Uterus (tissue), 2 donors: ENCODE measurements at regions not wholly inside any gene's neighbourhood (a gene's known extent, or its start where the extent isn't known, plus 50 kb on each side); places are given as distances from the start of the nearest gene placed in this dataset.

Source experiments
- POLR2A ChIP-seq, 2 donors: fragments of 450-650 bp; IDR thresholded peaks; one replicate each; pipeline ENCODE4 v1.6.1; 2016; ENCODE audit warnings: antibody characterized with exemption in 2 of 2, mild to moderate bottlenecking in 1 of 2, moderate library complexity in 1 of 2
- TF ChIP-seq, protein P1 (sequence below), 4 experiments: fragments of 200-600 bp in 2 of 4; fragments of 450-650 bp in 2 of 4; sonication (generic) in 2 of 4; IDR thresholded peaks; one replicate each; pipeline ENCODE4 v1.5.1; 2016 to 2019; ENCODE audit warnings: antibody characterized with exemption in 4 of 4, mild to moderate bottlenecking in 2 of 4, moderate library complexity in 1 of 4

DNA sequence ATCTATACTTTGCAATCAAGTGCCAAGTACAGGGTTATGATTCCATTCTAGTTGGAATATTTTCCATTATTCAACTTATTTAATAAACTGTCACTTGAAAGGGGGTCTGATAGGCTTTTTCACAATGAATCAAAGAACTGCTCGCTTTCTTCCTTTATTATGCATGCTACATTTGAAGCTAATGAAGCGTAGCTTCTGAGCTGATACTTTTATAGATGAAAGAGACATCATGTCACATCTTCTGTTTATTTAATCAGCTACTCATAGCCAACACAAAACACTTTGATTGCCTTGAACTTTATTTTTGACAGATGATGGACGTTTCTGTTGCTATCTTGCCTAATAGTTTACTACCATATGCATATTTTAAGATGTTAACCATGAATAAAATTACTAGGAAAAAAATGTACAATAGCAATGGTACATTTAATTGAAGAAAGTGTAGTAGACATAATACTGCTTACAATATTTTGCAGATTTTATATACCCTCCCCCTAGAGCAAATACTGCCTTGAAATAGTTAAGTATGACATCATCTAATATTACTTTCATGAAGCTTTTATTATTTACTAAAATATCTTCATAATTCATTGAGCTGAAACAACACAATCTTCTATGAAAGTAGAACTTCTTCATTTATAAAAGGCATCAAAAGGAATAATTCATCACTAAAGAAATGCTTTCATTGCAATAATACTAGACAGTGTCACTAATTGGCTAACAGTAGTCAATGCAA is 529.3 kb upstream of the TYRP1 start:
- TF ChIP-seq POLR2A (IDR thresholded peaks at IDR 0.05) = no peak
- TF ChIP-seq, protein P1, sequence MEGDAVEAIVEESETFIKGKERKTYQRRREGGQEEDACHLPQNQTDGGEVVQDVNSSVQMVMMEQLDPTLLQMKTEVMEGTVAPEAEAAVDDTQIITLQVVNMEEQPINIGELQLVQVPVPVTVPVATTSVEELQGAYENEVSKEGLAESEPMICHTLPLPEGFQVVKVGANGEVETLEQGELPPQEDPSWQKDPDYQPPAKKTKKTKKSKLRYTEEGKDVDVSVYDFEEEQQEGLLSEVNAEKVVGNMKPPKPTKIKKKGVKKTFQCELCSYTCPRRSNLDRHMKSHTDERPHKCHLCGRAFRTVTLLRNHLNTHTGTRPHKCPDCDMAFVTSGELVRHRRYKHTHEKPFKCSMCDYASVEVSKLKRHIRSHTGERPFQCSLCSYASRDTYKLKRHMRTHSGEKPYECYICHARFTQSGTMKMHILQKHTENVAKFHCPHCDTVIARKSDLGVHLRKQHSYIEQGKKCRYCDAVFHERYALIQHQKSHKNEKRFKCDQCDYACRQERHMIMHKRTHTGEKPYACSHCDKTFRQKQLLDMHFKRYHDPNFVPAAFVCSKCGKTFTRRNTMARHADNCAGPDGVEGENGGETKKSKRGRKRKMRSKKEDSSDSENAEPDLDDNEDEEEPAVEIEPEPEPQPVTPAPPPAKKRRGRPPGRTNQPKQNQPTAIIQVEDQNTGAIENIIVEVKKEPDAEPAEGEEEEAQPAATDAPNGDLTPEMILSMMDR (IDR thresholded peaks at IDR 0.05) = no peak
